Natural killer cell (primary cell): ENCODE measurements at regions not wholly inside any gene's neighbourhood (a gene's known extent, or its start where the extent isn't known, plus 50 kb on each side); places are given as distances from the start of the nearest gene placed in this dataset.

Experiments used
- ATAC-seq, 3 donors: fragments of 150-1000 bp in 2 of 3; fragments of 200-7000 bp in 1 of 3; cut with Tn5 transposase; 1 replicate in 1 of 3; 2 replicates in 2 of 3; pipeline ENCODE4 v1.10.0; 2021; ENCODE audit warnings: mild to moderate bottlenecking in 2 of 3, moderate library complexity in 2 of 3
- DNase-seq, 2 donors: peaks; one replicate each; pipeline versions ENCODE4 v3.0.0 to v3.0.0-alpha.2; 2013 to 2021; ENCODE audit warnings: mixed read lengths in 1 of 2
- H3K27ac ChIP-seq: one replicate; pipeline ENCODE4 v1.5.1; 2013; ENCODE audit warnings: mild to moderate bottlenecking, low read length
- H3K27me3 ChIP-seq: one replicate; pipeline ENCODE4 v1.6.1; 2013; ENCODE audit warnings: low read length; ENCODE audit not compliant: control insufficient read depth, insufficient read depth
- H3K36me3 ChIP-seq: one replicate; pipeline ENCODE4 v1.6.1; 2013; ENCODE audit warnings: low read length; ENCODE audit not compliant: control insufficient read depth, insufficient read depth
- H3K4me1 ChIP-seq: one replicate; pipeline ENCODE4 v1.6.1; 2013; ENCODE audit warnings: low read length; ENCODE audit not compliant: control insufficient read depth, insufficient read depth
- H3K4me3 ChIP-seq: one replicate; pipeline ENCODE4 v1.5.1; 2013; ENCODE audit warnings: low read length
- H3K9me3 ChIP-seq: one replicate; pipeline ENCODE4 v1.6.1; 2013; ENCODE audit warnings: low read length; ENCODE audit not compliant: control insufficient read depth, insufficient read depth
- H3K27ac Mint-ChIP-seq, 2 donors: one replicate each; pipeline ENCODE4 v1.8.0; 2022; ENCODE audit warnings: mild to moderate bottlenecking in 2 of 2, mixed read lengths in 2 of 2, moderate library complexity in 1 of 2
- H3K27me3 Mint-ChIP-seq, 2 donors: one replicate each; pipeline ENCODE4 v1.8.0; 2022; ENCODE audit warnings: low read depth in 2 of 2, mixed read lengths in 2 of 2
- H3K36me3 Mint-ChIP-seq: one replicate; pipeline ENCODE4 v1.8.0; 2022; ENCODE audit warnings: mixed read lengths
- H3K4me1 Mint-ChIP-seq, 2 donors: one replicate each; pipeline ENCODE4 v1.8.0; 2022; ENCODE audit warnings: mixed read lengths in 2 of 2
- H3K4me3 Mint-ChIP-seq: one replicate; pipeline ENCODE4 v1.8.0; 2022; ENCODE audit warnings: mild to moderate bottlenecking, moderate library complexity, mixed read lengths
- H3K9me3 Mint-ChIP-seq, 2 donors: one replicate each; pipeline ENCODE4 v1.8.0; 2022; ENCODE audit warnings: mixed read lengths in 2 of 2
- WGBS: methylation state at CpG from one replicate; pipeline ENCODE4 v1.1.7; 2013; ENCODE audit warnings: missing lambda C conversion rate; ENCODE audit not compliant: insufficient coverage; 5-methylcytosine and 5-hydroxymethylcytosine counted together
- intact Hi-C: fragments of 100-400 bp; cut with micrococcal nuclease; formaldehyde crosslinking; loops from one replicate; pipeline ENCODE4 v1.14.2; 2022
- TF ChIP-seq, protein P1 (sequence below): fragments of 200-600 bp; IDR thresholded peaks from one replicate; pipeline ENCODE4 v1.8.0; 2022; ENCODE audit warnings: antibody characterized with exemption

GRCh38 chr15:61689067-61689466 is 371.2 kb downstream of the VPS13C start:
- H3K4me3 Mint-ChIP-seq = no peak overlapping the region
- Histone ChIP-seq H3K4me3 (no peak overlapping the region), H3K9me3 (no peaks in the 10 kb centered on the region), H3K27ac (no peak overlapping the region), H3K27me3 (no peaks in the 10 kb centered on the region), H3K36me3 (no peaks in the 10 kb centered on the region), H3K4me1 (no peaks in the 10 kb centered on the region)
- no peaks in the 10 kb centered on the region for H3K36me3 Mint-ChIP-seq
- H3K4me1 Mint-ChIP-seq = no peaks in the 10 kb centered on the region
- intact Hi-C loops = no loop called here
- 89% methylated on average over 5 of the region's 5 CpGs for WGBS
- no peak for ATAC-seq
- no peaks in the 10 kb centered on the region for H3K9me3 Mint-ChIP-seq
- no peak for DNase-seq
- TF ChIP-seq, protein P1, sequence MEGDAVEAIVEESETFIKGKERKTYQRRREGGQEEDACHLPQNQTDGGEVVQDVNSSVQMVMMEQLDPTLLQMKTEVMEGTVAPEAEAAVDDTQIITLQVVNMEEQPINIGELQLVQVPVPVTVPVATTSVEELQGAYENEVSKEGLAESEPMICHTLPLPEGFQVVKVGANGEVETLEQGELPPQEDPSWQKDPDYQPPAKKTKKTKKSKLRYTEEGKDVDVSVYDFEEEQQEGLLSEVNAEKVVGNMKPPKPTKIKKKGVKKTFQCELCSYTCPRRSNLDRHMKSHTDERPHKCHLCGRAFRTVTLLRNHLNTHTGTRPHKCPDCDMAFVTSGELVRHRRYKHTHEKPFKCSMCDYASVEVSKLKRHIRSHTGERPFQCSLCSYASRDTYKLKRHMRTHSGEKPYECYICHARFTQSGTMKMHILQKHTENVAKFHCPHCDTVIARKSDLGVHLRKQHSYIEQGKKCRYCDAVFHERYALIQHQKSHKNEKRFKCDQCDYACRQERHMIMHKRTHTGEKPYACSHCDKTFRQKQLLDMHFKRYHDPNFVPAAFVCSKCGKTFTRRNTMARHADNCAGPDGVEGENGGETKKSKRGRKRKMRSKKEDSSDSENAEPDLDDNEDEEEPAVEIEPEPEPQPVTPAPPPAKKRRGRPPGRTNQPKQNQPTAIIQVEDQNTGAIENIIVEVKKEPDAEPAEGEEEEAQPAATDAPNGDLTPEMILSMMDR = no peak
- peaks cover 10 to 23% of the 10 kb centered on the region in 2 donors for H3K27me3 Mint-ChIP-seq
- no peak overlapping the region for H3K27ac Mint-ChIP-seq

DNA sequence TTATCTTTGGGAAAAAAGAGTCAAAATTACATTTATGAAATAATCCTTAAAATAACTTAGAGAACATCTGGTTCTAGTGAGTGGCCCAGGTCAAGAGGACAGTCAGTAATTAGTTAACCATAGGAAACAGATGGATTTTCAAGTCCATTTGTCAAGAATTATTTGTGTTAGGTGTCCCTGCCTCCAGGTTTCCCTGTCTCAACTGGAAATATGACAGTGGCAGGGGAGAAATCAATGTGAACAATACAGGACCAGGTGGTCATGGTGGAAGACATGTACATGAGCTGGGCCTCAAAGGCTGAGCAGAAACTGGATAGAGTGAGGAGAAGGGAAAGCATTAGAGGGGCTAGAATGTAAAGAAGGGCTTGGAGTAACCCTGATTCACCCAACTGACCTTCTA is 372.6 kb downstream of the VPS13C start:
- intact Hi-C loops = no loop called here
- DNase-seq (no peak), ATAC-seq (no peak)
- no peaks in the 10 kb centered on the region for H3K9me3 Mint-ChIP-seq
- H3K27ac Mint-ChIP-seq = no peak overlapping the region
- Histone ChIP-seq H3K9me3 (no peaks in the 10 kb centered on the region), H3K27ac (no peak overlapping the region), H3K4me3 (no peak overlapping the region), H3K4me1 (no peaks in the 10 kb centered on the region), H3K36me3 (no peaks in the 10 kb centered on the region), H3K27me3 (no peaks in the 10 kb centered on the region)
- H3K4me1 Mint-ChIP-seq = no peaks in the 10 kb centered on the region
- H3K27me3 Mint-ChIP-seq = peaks cover 4 to 23% of the 10 kb centered on the region in 2 donors
- no peaks in the 10 kb centered on the region for H3K36me3 Mint-ChIP-seq
- TF ChIP-seq, protein P1 = no peak
- no peak overlapping the region for H3K4me3 Mint-ChIP-seq

GRCh38 chr15:61687124-61687523 is 373.1 kb downstream of the VPS13C start:
- TF ChIP-seq, protein P1 = no peak
- peaks cover 4 to 22% of the 10 kb centered on the region in 2 donors for H3K27me3 Mint-ChIP-seq
- H3K4me3 ChIP-seq = no peak overlapping the region
- DNase-seq (no peak), ATAC-seq (no peak)
- H3K27ac ChIP-seq = no peak overlapping the region
- H3K9me3 Mint-ChIP-seq = no peaks in the 10 kb centered on the region
- no peaks in the 10 kb centered on the region for H3K9me3 ChIP-seq
- no peaks in the 10 kb centered on the region for H3K27me3 ChIP-seq
- no peak overlapping the region for H3K27ac Mint-ChIP-seq
- WGBS = 60% methylated on average over 6 of the region's 6 CpGs
- no peaks in the 10 kb centered on the region for H3K4me1 Mint-ChIP-seq
- H3K36me3 ChIP-seq = no peaks in the 10 kb centered on the region
- H3K36me3 Mint-ChIP-seq = no peaks in the 10 kb centered on the region
- H3K4me3 Mint-ChIP-seq = no peak overlapping the region
- H3K4me1 ChIP-seq = no peaks in the 10 kb centered on the region
- intact Hi-C loops = no loop called here

GRCh38 chr15:61685971-61686370 is 374.3 kb downstream of the VPS13C start:
- Histone ChIP-seq H3K9me3 (no peaks in the 10 kb centered on the region), H3K27ac (no peak overlapping the region), H3K36me3 (no peaks in the 10 kb centered on the region), H3K4me1 (no peaks in the 10 kb centered on the region), H3K4me3 (no peak overlapping the region), H3K27me3 (no peaks in the 10 kb centered on the region)
- intact Hi-C loops = no loop called here
- Mint-ChIP-seq H3K4me3 (no peak overlapping the region), H3K4me1 (no peaks in the 10 kb centered on the region), H3K27me3 (peaks cover 6 to 16% of the 10 kb centered on the region in 2 donors), H3K9me3 (no peaks in the 10 kb centered on the region), H3K36me3 (no peaks in the 10 kb centered on the region), H3K27ac (no peak overlapping the region)
- DNase-seq (no peak), ATAC-seq (no peak)
- 88% methylated on average over 2 of the region's 2 CpGs for WGBS
- TF ChIP-seq, protein P1 = no peak
